Activated CD8-positive, alpha-beta T cell treated with anti-CD3 and anti-CD28 coated beads, Interleukin-2, amount 10 ng/mL, durations not matched to agents 7 days and 5 days (primary cell): ENCODE measurements at regions not wholly inside any gene's neighbourhood (a gene's known extent, or its start where the extent isn't known, plus 50 kb on each side); places are given as distances from the start of the nearest gene placed in this dataset.
A peak's percentile ranks its signal among the peaks of the same experiment; 100 is the strongest.

Experiments
- ATAC-seq: fragments of 150-1000 bp; cut with Tn5 transposase; one replicate; pipeline ENCODE4 v1.10.0; 2021; ENCODE audit warnings: moderate library complexity
- CTCF ChIA-PET: fragments of 350-600 bp; sonication (Branson Sonifier 250); formaldehyde crosslinking; loops from one replicate; lab custom pipeline; 2021; ENCODE audit warnings: antibody characterized with exemption; lab: Charles Lee
- POLR2A ChIA-PET: fragments of 350-600 bp; sonication (Branson Sonifier 250); formaldehyde crosslinking; loops from one replicate; lab custom pipeline; 2021; ENCODE audit warnings: antibody characterized with exemption; lab: Charles Lee
- DNase-seq: peaks from one replicate; pipeline ENCODE4 v3.0.0-alpha.2; 2020
- H3K27ac Mint-ChIP-seq: one replicate; pipeline ENCODE4 v1.8.0; 2021; ENCODE audit warnings: mild to moderate bottlenecking, mixed read lengths
- H3K27me3 Mint-ChIP-seq: one replicate; pipeline ENCODE4 v1.8.0; 2021; ENCODE audit warnings: low read depth, mixed read lengths
- H3K36me3 Mint-ChIP-seq: one replicate; pipeline ENCODE4 v1.8.0; 2021; ENCODE audit warnings: low read depth, mixed read lengths
- H3K4me1 Mint-ChIP-seq: one replicate; pipeline ENCODE4 v1.8.0; 2021; ENCODE audit warnings: low read depth, mixed read lengths
- H3K4me3 Mint-ChIP-seq: one replicate; pipeline ENCODE4 v1.8.0; 2021; ENCODE audit warnings: mild to moderate bottlenecking, mixed read lengths
- H3K9me3 Mint-ChIP-seq: one replicate; pipeline ENCODE4 v1.8.0; 2022; ENCODE audit warnings: mixed read lengths; ENCODE audit not compliant: insufficient read depth

DNA sequence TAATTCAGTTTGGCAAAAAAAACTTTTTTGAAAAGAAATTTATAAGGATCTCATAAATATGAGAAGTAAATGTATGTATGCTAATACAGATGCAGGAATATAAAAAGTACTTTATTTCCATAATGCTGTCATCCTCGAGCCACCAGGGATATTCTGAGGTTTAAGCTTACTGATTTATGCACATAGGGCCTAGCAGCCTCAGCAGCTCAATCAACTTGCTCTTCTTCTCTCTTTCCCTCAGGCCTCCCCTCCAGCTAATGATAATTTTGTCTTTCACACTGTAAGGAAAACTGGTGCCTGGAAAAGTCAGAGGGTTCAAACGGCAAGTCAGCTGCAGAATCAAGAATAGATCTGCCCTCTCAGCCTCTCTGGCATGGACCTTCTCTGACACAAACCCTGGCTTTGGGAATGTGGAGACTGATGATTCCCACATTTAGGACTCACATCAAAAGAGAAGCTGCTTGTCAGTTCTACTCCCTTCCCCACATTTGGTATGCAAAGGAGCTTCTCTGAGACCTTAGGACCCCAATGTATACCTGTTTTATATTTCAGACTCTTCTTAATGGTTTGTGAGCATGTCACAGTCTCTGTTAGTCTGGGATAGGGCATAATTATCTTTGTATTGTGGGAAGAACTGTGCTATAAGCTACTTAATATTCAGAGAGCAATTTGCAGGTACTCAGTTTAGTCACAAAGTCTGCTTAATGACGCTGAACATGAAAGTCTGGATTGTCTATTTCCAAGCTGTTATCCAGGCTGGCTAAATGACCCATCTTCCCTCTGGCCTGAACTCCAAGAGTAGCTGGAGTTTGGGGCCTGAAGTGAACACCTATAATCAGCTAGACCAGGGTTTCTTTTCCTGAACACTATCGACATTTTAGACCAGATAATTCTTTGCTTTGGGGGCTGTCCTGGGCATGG is 52.1 kb upstream of the DIPK1A start:
- H3K4me3 Mint-ChIP-seq, result no peak overlapping the region
- peaks cover 13% of the 10 kb centered on the region for H3K4me1 Mint-ChIP-seq
- CTCF ChIA-PET, result interaction anchor here (0.6 to 4.8 kb wide), 13 partner anchors 8 to 181 kb away, joined by 3 to 34 read pairs (median 6); no protein-coding TSS in a partner anchor

GRCh38 chr1:93014168-93014567 is 52.9 kb upstream of the DIPK1A start:
- H3K36me3 Mint-ChIP-seq, result no peaks in the 10 kb centered on the region
- H3K27me3 Mint-ChIP-seq, result peaks cover 17% of the 10 kb centered on the region
- no peaks in the 10 kb centered on the region for H3K9me3 Mint-ChIP-seq
- no peak overlapping the region for H3K4me3 Mint-ChIP-seq
- H3K4me1 Mint-ChIP-seq, result peaks cover 13% of the 10 kb centered on the region
- DNase-seq (no peak), ATAC-seq (no peak)
- ChIA-PET CTCF (interaction anchor here (0.6 to 4.8 kb wide), 12 partner anchors 9 to 168 kb away, joined by 3 to 34 read pairs (median 6); no protein-coding TSS in a partner anchor), POLR2A (interaction anchor here (1.0 to 2.1 kb wide), 2 partner anchors 52 to 65 kb away, joined by 3 to 8 read pairs; partner anchors contain the start of genes DIPK1A and MTF2)
- no peak overlapping the region for H3K27ac Mint-ChIP-seq

More for the DNA sequence above, 52.1 kb upstream of the DIPK1A start:
- DNase-seq (no peak), ATAC-seq (no peak)
- Mint-ChIP-seq H3K27me3 (peaks cover 12% of the 10 kb centered on the region), H3K9me3 (no peaks in the 10 kb centered on the region), H3K27ac (no peak overlapping the region), H3K36me3 (no peaks in the 10 kb centered on the region)
- POLR2A ChIA-PET, result interaction anchor here (0.8 to 2.1 kb wide), 3 partner anchors 12 to 66 kb away, joined by 3 to 8 read pairs (median 4); partner anchors contain the start of genes DIPK1A and MTF2

- H3K4me1 Mint-ChIP-seq, result peaks cover 13% of the 10 kb centered on the region
- ChIA-PET CTCF (interaction anchor here (1.4 to 4.8 kb wide), 3 partner anchors 21 to 53 kb away, joined by 5 to 34 read pairs (median 19); no protein-coding TSS in a partner anchor), POLR2A (interaction anchor here (1.2 kb wide), 1 partner anchor 54 kb away, joined by 3 read pairs; the partner anchor contains the start of gene DIPK1A)
- DNase-seq (no peak), ATAC-seq (no peak)
- no peaks in the 10 kb centered on the region for H3K36me3 Mint-ChIP-seq
- H3K27me3 Mint-ChIP-seq, result peaks cover 26% of the 10 kb centered on the region
- H3K4me3 Mint-ChIP-seq, result no peak overlapping the region
- H3K9me3 Mint-ChIP-seq, result no peaks in the 10 kb centered on the region
- H3K27ac Mint-ChIP-seq, result no peak overlapping the region
Measured at GRCh38 chr1:93015590-93015989, 54.3 kb upstream of the DIPK1A start.

- DNase-seq (no peak), ATAC-seq (no peak)
- Mint-ChIP-seq H3K36me3 (no peaks in the 10 kb centered on the region), H3K27ac (no peak overlapping the region), H3K4me3 (no peak overlapping the region), H3K4me1 (peaks cover 13% of the 10 kb centered on the region), H3K9me3 (no peaks in the 10 kb centered on the region), H3K27me3 (peaks cover 26% of the 10 kb centered on the region)
- CTCF ChIA-PET, result interaction anchor here (0.6 to 4.8 kb wide), 3 partner anchors 22 to 184 kb away, joined by 3 to 34 read pairs (median 19); no protein-coding TSS in a partner anchor
- POLR2A ChIA-PET, result interaction anchor here (1.2 kb wide), 1 partner anchor 55 kb away, joined by 3 read pairs; the partner anchor contains the start of gene DIPK1A
Measured at GRCh38 chr1:93016171-93016570, 54.9 kb upstream of the DIPK1A start.

GRCh38 chr1:93021539-93022134 is 57.4 kb upstream of the MTF2 start:
- CTCF ChIA-PET, result interaction anchor here (0.5 to 3.8 kb wide), 22 partner anchors 8 to 283 kb away, joined by 3 to 47 read pairs (median 4); no protein-coding TSS in a partner anchor
- ATAC-seq (peak; percentile 80), DNase-seq (peak; percentile 31)
- POLR2A ChIA-PET, result no interaction called here
- Mint-ChIP-seq H3K27me3 (peaks cover 29% of the 10 kb centered on the region), H3K36me3 (no peaks in the 10 kb centered on the region), H3K27ac (no peak overlapping the region), H3K4me1 (peaks cover 3% of the 10 kb centered on the region), H3K9me3 (no peaks in the 10 kb centered on the region), H3K4me3 (no peak overlapping the region)

- H3K9me3 Mint-ChIP-seq, result no peaks in the 10 kb centered on the region
- ATAC-seq (no peak), DNase-seq (no peak)
- H3K4me3 Mint-ChIP-seq, result no peak overlapping the region
- H3K36me3 Mint-ChIP-seq, result no peaks in the 10 kb centered on the region
- peaks cover 24% of the 10 kb centered on the region for H3K27me3 Mint-ChIP-seq
- no peak overlapping the region for H3K27ac Mint-ChIP-seq
- H3K4me1 Mint-ChIP-seq, result peaks cover 3% of the 10 kb centered on the region
- POLR2A ChIA-PET, result interaction anchor here (0.7 kb wide), 1 partner anchor 40 kb away, joined by 3 read pairs; no protein-coding TSS in a partner anchor
- CTCF ChIA-PET, result interaction anchor here (1.3 to 2.7 kb wide), 7 partner anchors 9 to 92 kb away, joined by 3 to 47 read pairs (median 6); partner anchors contain the start of gene MTF2
Measured at GRCh38 chr1:93022580-93022979, 56.5 kb upstream of the MTF2 start.

- Mint-ChIP-seq H3K27me3 (peaks cover 19% of the 10 kb centered on the region), H3K9me3 (no peaks in the 10 kb centered on the region), H3K4me1 (peaks cover 3% of the 10 kb centered on the region), H3K36me3 (no peaks in the 10 kb centered on the region), H3K4me3 (no peak overlapping the region), H3K27ac (no peak overlapping the region)
- DNase-seq, result no peak
- ChIA-PET POLR2A (interaction anchor here (0.7 kb wide), 1 partner anchor 39 kb away, joined by 3 read pairs; no protein-coding TSS in a partner anchor), CTCF (interaction anchor here (0.8 to 2.7 kb wide), 12 partner anchors 10 to 165 kb away, joined by 3 to 47 read pairs (median 6); partner anchors contain the start of gene MTF2)
- no peak for ATAC-seq
Measured at GRCh38 chr1:93023281-93023680, 55.8 kb upstream of the MTF2 start.

DNA sequence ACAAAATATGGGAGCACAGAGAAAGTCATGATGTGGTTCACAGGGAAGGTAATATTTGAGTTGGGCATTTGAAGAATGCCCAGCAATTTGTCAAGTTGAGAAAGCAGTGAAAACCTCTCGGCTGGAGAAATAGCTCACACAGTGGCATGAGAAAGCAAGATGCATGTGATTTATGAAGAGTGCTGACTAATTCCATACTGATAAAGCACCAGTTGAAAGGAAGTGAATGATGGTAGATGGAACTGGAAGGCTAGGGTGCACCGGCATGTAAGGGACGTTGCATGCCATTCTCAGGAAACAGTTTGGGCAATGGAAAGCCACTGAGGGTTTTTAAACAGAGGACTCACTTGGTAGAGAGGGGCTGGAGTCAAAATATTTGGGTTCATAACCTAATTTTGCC is 53.5 kb upstream of the MTF2 start:
- no peak overlapping the region for H3K27ac Mint-ChIP-seq
- H3K4me3 Mint-ChIP-seq, result no peak overlapping the region
- DNase-seq (no peak), ATAC-seq (no peak)
- H3K36me3 Mint-ChIP-seq, result no peaks in the 10 kb centered on the region
- peaks cover 5% of the 10 kb centered on the region for H3K27me3 Mint-ChIP-seq
- ChIA-PET POLR2A (interaction anchor here (1.2 kb wide), 1 partner anchor 53 kb away, joined by 5 read pairs; the partner anchor contains the start of gene MTF2), CTCF (interaction anchor here (0.7 to 2.6 kb wide), 5 partner anchors 25 to 53 kb away, joined by 3 to 15 read pairs (median 3); no protein-coding TSS in a partner anchor)
- H3K9me3 Mint-ChIP-seq, result no peaks in the 10 kb centered on the region
- peaks cover 21% of the 10 kb centered on the region for H3K4me1 Mint-ChIP-seq

DNA sequence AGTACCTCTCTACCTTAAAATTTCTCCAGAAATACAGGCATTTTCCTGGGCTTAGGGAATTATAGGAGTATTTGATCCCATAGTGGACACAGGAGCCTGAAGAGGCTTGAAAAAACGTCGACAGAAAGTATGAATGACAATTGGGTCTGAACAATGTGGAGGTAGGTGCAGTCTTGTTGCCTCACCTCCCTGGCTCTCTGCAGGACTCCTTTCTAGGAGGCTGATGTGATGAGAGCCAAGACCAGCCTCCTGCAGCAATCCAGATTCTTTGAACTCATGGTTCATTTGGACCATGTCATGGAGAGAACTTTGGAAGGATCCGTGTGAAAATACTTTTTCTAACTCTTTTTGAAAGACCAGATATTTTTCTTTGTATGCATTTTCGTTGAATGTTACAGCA is 50.5 kb upstream of the MTF2 start:
- POLR2A ChIA-PET, result no interaction called here
- ATAC-seq, result no peak
- no peak for DNase-seq
- CTCF ChIA-PET, result interaction anchor here (1.3 to 2.0 kb wide), 3 partner anchors 23 to 50 kb away, joined by 3 to 13 read pairs (median 4); partner anchors contain the start of gene MTF2
- Mint-ChIP-seq H3K36me3 (no peaks in the 10 kb centered on the region), H3K4me3 (no peak overlapping the region), H3K27ac (no peak overlapping the region), H3K4me1 (peaks cover 26% of the 10 kb centered on the region), H3K27me3 (peaks cover 5% of the 10 kb centered on the region), H3K9me3 (no peaks in the 10 kb centered on the region)
